ENCODE measurements at regions not wholly inside any gene's neighbourhood (a gene's known extent, or its start where the extent isn't known, plus 50 kb on each side); places are given as distances from the start of the nearest gene placed in this dataset.

GRCh38 chr22:22088658-22089458 is 106.3 kb upstream of the TOP3B start:
- RAD21 ChIA-PET (ENCODE audit: low non-redundant PET in 1 of 2, low total read pairs in 2 of 2, uncharacterized antibody in 2 of 2, unreplicated experiment in 2 of 2): no interaction called here
- CTCF ChIA-PET: interaction anchor here (0.7 kb wide), 1 partner anchor 12 kb away, joined by 3 read pairs; no protein-coding TSS in a partner anchor
- DNase-seq (ENCODE audit: low read depth, low spot score): no peak

More at GRCh38 chr22:22088658-22089458, 106.3 kb upstream of the TOP3B start:
- intact Hi-C loops (cut with micrococcal nuclease): no loop called here
- H3K4me2 ChIP-seq (ENCODE audit: low read length): no peak overlapping the region
- H3K79me2 ChIP-seq (ENCODE audit: insufficient read depth, low read length): no peaks in the 10 kb centered on the region
- peaks cover 26% of the 10 kb centered on the region for H3K27me3 ChIP-seq (ENCODE audit: insufficient read depth, low read length)
- TF ChIP-seq MAX (IDR thresholded peaks at IDR 0.05): no peak
- TF ChIP-seq JUND (IDR thresholded peaks at IDR 0.05): no peak
- no peak for TF ChIP-seq ATF3 (IDR thresholded peaks at IDR 0.05)
- TF ChIP-seq ZBTB33 (IDR thresholded peaks at IDR 0.05; ENCODE audit: extremely low read depth, insufficient replicate concordance, low read length): no peak
- TF ChIP-seq FOSL1 (IDR thresholded peaks at IDR 0.05; ENCODE audit: low read depth): no peak
- no peak for TF ChIP-seq TCF7L2 (IDR thresholded peaks at IDR 0.05; ENCODE audit: borderline replicate concordance, extremely low read depth, insufficient read depth, insufficient read length)
- TF ChIP-seq POLR2AphosphoS5 (IDR thresholded peaks at IDR 0.05; ENCODE audit: low read depth, low read length): no peak
- TF ChIP-seq SP1 (IDR thresholded peaks at IDR 0.05; ENCODE audit: low read depth): no peak
- TF ChIP-seq EZH2phosphoT487 (IDR thresholded peaks at IDR 0.05; ENCODE audit: borderline replicate concordance): no peak
- TF ChIP-seq CTCF (IDR thresholded peaks at IDR 0.05 in 2 of 3, conservative IDR thresholded peaks at IDR 0.05 in 1 of 3; ENCODE audit: borderline replicate concordance in 1 of 3, insufficient read depth in 1 of 3, low read depth in 2 of 3, low read length in 2 of 3): no peak
- TF ChIP-seq YY1 (IDR thresholded peaks at IDR 0.05; ENCODE audit: extremely low read depth, insufficient replicate concordance, low read depth, low read length): no peak
- no peak for TF ChIP-seq RAD21 (IDR thresholded peaks at IDR 0.05; ENCODE audit: low read depth)
- no peak for TF ChIP-seq ELF1 (IDR thresholded peaks at IDR 0.05; ENCODE audit: borderline replicate concordance, low read depth)
- TF ChIP-seq CEBPB (IDR thresholded peaks at IDR 0.05; ENCODE audit: low read depth): no peak
- TF ChIP-seq SIN3A (IDR thresholded peaks at IDR 0.05; ENCODE audit: low read depth): no peak
- TF ChIP-seq POLR2A (IDR thresholded peaks at IDR 0.05; ENCODE audit: borderline replicate concordance, extremely low read depth, insufficient read depth, insufficient read length): no peak
- no peak for TF ChIP-seq ZFX (IDR thresholded peaks at IDR 0.05)
- no peak for TF ChIP-seq CBX3 (IDR thresholded peaks at IDR 0.05; ENCODE audit: low read depth)
- H3K4me1 ChIP-seq (ENCODE audit: control insufficient read depth in 1 of 2, insufficient read depth in 2 of 2, low read length in 2 of 2): peaks cover 0 to 8% of the 10 kb centered on the region in 2 experiments; a peak in 1 of 4 replicates
- no peak for ATAC-seq
- no peak overlapping the region for H3K4me3 ChIP-seq (replicated peaks in 1 of 2; ENCODE audit: low read depth in 1 of 2, low read length in 2 of 2)
- no peak overlapping the region for H3K9ac ChIP-seq (ENCODE audit: low read length)
- H3K9me3 ChIP-seq (ENCODE audit: control insufficient read depth in 1 of 2, insufficient read depth in 1 of 2, low read depth in 1 of 2, low read length in 2 of 2): no peaks in the 10 kb centered on the region
- H3K36me3 ChIP-seq (ENCODE audit: control insufficient read depth in 1 of 2, insufficient read depth in 2 of 2, low read length in 2 of 2): no peaks in the 10 kb centered on the region
- no peaks in the 10 kb centered on the region for H4K20me1 ChIP-seq (ENCODE audit: insufficient read depth)
- no peak overlapping the region for H3K27ac ChIP-seq (ENCODE audit: low read depth, low read length)
- no peaks in the 10 kb centered on the region for H3K9me2 ChIP-seq (ENCODE audit: insufficient read depth)
- POLR2A ChIA-PET: no interaction called here
- no peak overlapping the region for H2AFZ ChIP-seq (ENCODE audit: low read depth, low read length, poor library complexity, severe bottlenecking)
- no TSS peak for BruUV-seq (replicated peaks)
